ENCODE measurements at regions not wholly inside any gene's neighbourhood (a gene's known extent, or its start where the extent isn't known, plus 50 kb on each side); places are given as distances from the start of the nearest gene placed in this dataset.

DNA sequence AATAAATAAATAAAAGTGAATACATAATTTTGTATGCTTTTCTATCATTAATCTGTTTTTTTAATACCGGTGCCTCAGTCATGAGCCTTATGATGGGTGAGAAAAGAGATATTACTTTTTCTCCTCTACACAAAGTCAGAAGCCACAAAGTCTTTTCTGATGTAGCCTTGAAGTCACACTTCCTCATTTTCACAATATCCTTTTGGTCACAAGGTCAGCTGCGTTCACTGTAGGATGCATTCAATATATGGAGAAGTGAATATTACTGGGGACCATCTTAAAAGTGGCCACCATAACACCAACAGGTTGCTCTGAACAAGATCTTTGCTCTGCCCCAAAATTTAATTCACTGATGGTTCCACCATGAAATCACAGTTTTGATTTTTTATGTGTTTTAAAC is 83.3 kb upstream of the TNR start:
- in situ Hi-C loops (cut with MboI; ENCODE audit: low sequenced_read_pairs, unreplicated experiment), result no loop called here
- TF ChIP-seq, protein P1, sequence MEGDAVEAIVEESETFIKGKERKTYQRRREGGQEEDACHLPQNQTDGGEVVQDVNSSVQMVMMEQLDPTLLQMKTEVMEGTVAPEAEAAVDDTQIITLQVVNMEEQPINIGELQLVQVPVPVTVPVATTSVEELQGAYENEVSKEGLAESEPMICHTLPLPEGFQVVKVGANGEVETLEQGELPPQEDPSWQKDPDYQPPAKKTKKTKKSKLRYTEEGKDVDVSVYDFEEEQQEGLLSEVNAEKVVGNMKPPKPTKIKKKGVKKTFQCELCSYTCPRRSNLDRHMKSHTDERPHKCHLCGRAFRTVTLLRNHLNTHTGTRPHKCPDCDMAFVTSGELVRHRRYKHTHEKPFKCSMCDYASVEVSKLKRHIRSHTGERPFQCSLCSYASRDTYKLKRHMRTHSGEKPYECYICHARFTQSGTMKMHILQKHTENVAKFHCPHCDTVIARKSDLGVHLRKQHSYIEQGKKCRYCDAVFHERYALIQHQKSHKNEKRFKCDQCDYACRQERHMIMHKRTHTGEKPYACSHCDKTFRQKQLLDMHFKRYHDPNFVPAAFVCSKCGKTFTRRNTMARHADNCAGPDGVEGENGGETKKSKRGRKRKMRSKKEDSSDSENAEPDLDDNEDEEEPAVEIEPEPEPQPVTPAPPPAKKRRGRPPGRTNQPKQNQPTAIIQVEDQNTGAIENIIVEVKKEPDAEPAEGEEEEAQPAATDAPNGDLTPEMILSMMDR (IDR thresholded peaks at IDR 0.05; ENCODE audit: borderline replicate concordance, control extremely low read depth, extremely low read depth, insufficient read depth, missing control alignments), result no peak
- DNase-seq (ENCODE audit: low spot score), result no peak

DNA sequence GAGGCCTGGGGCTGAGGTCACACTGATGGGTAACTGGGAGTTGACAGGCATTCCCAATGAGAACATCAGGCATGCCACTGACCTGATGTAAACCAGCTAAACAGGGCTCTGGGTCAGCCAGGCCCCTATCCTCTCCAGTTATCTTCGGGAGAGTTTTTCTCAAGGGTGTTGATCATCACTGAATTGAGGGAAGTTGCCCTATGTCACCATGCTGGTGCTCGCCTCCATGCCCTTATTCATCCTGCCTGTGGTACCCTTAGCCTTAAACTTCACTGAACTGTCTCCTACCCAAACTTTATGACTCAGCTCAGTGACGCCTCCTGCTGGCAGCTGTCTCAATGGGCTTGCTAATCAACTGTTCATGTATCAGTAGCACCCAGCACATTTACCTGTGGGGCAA is 80.7 kb upstream of the TNR start:
- DNase-seq (ENCODE audit: low spot score), result no peak
- TF ChIP-seq, protein P1 (IDR thresholded peaks at IDR 0.05; ENCODE audit: borderline replicate concordance, control extremely low read depth, extremely low read depth, insufficient read depth, missing control alignments), result peak; percentile 19
- in situ Hi-C loops (cut with MboI; ENCODE audit: low sequenced_read_pairs, unreplicated experiment), result no loop called here

DNA sequence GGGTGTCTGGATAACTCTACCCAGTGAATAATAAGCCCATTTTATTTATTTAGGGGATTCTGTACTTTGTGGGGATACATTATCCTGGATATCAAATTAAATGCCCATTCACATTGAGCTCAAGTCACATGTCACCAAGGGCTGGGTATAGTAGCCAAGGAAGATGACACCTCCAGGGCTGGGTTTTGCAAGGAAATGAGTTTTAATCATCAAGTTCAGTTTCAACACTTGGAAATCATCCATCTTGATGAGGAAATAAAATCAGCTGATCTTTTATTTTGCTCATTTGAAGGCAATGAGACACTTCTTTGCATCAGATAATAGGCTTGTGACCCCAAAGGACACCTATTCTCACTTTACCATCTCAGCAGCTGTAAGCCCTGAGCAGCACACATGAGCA is 80.0 kb upstream of the TNR start:
- TF ChIP-seq, protein P1 (IDR thresholded peaks at IDR 0.05; ENCODE audit: borderline replicate concordance, control extremely low read depth, extremely low read depth, insufficient read depth, missing control alignments), result no peak
- in situ Hi-C loops (cut with MboI; ENCODE audit: low sequenced_read_pairs, unreplicated experiment), result no loop called here
- no peak for DNase-seq (ENCODE audit: low spot score)

DNA sequence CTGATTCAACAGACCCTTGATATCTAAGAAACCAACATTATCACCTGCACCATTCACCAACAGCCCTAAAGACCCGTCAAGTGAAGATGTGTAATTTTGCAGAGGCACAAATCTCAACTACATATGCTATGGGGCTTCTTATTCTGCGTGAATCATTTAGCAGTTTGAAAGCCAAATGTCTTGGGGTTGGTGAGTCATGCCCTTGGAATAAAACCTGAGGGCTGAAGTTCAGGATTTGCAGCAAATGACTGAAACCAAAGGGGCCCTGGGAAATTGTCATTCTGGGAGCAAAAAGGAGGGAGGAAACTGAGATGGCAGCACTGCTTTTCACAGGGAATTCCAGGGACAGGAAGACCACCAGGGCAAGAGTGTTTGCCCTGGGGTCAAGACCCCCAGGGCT is 79.2 kb upstream of the TNR start:
- TF ChIP-seq, protein P1 (IDR thresholded peaks at IDR 0.05; ENCODE audit: borderline replicate concordance, control extremely low read depth, extremely low read depth, insufficient read depth, missing control alignments), result no peak
- no peak for DNase-seq (ENCODE audit: low spot score)
- in situ Hi-C loops (cut with MboI; ENCODE audit: low sequenced_read_pairs, unreplicated experiment), result no loop called here

DNA sequence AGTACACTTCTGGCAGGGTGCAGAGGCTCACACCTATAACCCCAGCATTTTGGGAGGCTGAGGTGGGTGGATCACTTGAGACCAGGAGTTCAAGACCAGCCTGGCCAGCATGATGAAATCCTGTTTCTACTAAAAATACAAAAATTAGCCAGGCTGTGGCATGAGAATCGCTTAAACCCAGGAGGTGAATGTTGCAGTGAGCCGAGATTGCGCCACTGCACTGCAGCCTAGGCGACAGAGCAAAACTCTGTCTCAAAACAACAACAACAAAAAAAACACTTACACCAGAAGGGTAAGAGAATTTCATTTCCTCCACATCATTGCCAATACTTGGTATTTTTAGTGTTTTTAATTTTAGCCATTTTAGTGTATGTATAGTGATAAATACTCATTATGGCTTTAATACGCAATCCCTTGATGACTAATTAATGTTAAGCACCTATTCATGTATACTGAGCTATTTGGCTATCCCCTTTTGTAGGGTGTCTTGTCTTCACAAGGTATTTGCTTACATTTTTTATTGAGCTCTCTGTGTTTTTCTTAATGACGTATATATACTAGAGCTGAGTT is 77.1 kb upstream of the TNR start:
- TF ChIP-seq, protein P1 (IDR thresholded peaks at IDR 0.05; ENCODE audit: borderline replicate concordance, control extremely low read depth, extremely low read depth, insufficient read depth, missing control alignments), result no peak
- no peak for DNase-seq (ENCODE audit: low spot score)
- in situ Hi-C loops (cut with MboI; ENCODE audit: low sequenced_read_pairs, unreplicated experiment), result no loop called here

DNA sequence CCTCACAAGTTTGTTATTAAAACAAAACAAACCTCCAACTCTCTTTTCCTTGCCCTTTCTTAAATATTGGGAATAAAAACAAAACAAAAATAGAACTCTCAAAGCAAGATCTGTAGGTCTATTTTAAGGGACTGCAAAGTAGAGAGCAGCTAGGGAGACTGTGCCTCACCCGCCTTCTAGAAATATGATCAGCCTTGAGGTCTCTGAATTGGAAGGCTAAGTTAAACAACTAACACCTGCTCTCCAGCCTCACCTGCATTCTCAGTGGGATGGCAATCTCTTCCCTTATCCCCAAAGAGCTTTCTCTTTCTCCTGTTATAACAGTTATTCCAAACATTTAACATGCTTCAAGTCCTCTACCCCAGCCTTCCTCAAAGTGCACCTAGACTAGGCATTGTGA is 75.5 kb upstream of the TNR start:
- no peak for DNase-seq (ENCODE audit: low spot score)
- in situ Hi-C loops (cut with MboI; ENCODE audit: low sequenced_read_pairs, unreplicated experiment), result no loop called here
- TF ChIP-seq, protein P1 (IDR thresholded peaks at IDR 0.05; ENCODE audit: borderline replicate concordance, control extremely low read depth, extremely low read depth, insufficient read depth, missing control alignments), result no peak

DNA sequence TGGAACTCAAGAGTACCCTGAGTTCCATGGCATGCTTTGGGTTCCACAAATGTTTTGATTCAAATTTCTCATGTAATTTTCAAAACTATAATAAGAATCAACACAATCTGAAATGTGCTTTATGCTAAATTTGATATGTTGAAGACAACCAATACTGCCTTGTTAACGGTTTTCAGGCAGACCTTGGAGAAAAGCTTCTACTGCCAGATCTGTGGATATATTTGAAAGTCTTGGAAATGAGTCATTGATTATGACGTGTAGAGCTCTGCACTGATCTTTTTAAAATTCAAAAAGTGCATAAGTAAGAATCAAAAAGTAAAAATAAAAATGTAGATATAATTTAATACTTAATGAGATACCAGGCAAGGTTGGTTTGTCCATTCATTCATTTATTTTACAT is 74.0 kb upstream of the TNR start:
- in situ Hi-C loops (cut with MboI; ENCODE audit: low sequenced_read_pairs, unreplicated experiment), result no loop called here

More for the DNA sequence above, 74.0 kb upstream of the TNR start:
- TF ChIP-seq, protein P1 (IDR thresholded peaks at IDR 0.05; ENCODE audit: borderline replicate concordance, control extremely low read depth, extremely low read depth, insufficient read depth, missing control alignments), result no peak
- no peak for DNase-seq (ENCODE audit: low spot score)
